GM19455 (cell line): ENCODE measurements at regions not wholly inside any gene's neighbourhood (a gene's known extent, or its start where the extent isn't known, plus 50 kb on each side); places are given as distances from the start of the nearest gene placed in this dataset.
"Not testable (repeated sequence)": the region's sequence is repeated elsewhere in the genome, so short reads cannot be mapped to it uniquely, and the experiment has no call there.

Source experiments
- ATAC-seq: cut with Tn5 transposase; IDR thresholded peaks from one replicate; pipeline ENCODE4 v1.9.1; 2021; ENCODE audit not compliant: unreplicated experiment

DNA sequence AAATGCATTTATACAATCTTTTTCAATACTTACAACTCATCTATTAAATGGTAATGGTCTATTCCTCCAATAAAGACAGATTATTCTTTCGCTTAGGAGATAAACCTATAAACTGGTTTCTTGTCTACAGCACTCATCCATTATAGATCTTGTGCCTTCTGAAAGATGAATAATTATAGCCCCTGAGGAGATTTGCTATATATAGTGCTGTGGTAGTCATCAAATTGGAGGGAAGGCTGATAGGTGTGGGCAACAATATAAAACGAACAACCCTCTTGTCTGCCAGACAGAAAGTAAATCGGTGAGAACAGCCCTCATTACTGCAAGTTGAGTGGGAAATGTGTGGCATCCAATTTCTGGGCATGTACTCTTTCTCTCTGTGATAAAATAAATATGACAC lies 292.5 kb upstream of the CNR1 start:
- ATAC-seq: no peak

DNA sequence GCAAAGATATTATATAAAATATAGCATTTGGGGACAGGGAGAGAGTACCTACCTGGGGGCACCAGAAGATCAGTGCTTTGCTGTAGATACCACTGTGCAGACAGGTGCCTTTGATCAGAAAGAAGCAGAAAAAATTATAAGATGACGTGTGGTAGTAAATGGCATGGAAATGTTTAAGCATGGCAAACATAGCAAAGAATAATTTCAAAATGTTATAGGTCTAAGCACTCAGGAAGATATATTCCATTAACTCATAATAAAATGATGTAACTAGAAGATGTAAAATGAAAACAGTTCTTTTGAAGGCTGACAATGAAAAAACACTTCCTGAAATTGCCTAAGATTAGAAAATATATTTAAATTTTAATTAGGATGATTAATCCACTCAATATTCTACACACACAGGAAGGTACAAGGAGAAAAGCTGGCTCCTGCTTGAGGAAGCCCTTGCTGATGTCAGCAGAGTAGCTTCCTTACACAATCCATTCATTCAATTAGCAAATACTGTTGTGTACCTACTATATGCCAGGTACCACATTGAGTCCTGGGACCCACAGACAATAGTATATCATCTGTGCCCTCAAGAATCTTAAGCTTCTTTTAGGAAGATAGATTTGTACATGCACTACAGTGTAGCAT lies 290.2 kb upstream of the CNR1 start:
- no peak for ATAC-seq

DNA sequence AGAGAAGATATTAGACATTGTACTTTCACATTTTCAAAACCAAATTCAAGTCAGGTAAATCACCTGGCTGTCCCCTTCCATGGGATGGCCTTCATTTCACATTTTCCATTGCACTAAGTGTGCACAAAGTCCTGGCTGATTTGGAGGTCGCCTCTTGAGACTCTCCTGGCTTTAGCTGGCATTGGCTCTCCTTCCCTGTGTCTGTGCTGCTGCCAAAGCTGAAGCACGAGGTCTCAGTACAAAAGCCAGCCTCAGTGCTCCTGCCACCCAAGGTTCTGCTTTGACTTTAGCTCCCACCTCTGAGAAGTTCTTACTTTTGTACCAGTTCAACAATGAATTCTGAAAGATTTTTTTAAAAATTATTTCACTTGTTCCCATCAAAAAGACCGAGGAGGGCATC lies 289.2 kb upstream of the CNR1 start:
- no peak for ATAC-seq

DNA sequence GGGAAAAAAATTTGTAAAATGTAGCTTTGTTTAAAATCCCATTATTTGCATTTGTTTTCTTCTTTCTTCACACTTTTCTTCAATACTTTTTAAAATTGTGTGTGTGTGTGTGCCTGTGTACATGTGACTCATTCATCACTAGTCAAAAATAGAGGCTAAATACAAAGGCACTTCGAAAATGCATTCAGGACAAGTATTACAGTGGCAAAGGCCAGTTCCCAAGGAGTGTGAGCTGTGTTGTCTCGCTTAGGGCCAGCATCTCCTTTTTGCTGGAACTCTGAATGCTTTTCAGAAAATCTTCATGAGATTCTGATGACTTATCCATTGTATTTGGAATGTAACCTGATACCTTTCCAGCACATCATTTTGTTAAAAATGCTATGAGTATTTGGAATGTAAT lies 288.5 kb upstream of the CNR1 start:
- no peak for ATAC-seq

DNA sequence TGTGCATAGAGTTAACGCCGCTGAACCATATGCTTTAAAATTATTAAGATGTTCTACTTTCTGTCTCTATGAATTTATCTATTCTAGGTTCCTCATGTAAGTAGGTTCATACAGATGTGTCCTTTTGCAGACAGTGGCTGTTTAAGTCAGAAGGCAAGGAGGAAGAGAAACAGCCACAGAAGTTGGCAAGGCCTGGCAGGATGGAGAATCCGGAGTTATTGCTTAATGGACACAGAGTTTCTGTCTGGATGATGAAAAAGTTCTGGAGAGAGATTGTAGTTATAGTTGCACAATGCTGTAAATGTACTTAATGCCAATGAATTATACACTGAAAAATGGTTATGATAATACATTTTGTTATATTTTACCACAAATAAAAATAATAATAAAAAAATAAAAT lies 283.6 kb upstream of the CNR1 start:
- no peak for ATAC-seq

DNA sequence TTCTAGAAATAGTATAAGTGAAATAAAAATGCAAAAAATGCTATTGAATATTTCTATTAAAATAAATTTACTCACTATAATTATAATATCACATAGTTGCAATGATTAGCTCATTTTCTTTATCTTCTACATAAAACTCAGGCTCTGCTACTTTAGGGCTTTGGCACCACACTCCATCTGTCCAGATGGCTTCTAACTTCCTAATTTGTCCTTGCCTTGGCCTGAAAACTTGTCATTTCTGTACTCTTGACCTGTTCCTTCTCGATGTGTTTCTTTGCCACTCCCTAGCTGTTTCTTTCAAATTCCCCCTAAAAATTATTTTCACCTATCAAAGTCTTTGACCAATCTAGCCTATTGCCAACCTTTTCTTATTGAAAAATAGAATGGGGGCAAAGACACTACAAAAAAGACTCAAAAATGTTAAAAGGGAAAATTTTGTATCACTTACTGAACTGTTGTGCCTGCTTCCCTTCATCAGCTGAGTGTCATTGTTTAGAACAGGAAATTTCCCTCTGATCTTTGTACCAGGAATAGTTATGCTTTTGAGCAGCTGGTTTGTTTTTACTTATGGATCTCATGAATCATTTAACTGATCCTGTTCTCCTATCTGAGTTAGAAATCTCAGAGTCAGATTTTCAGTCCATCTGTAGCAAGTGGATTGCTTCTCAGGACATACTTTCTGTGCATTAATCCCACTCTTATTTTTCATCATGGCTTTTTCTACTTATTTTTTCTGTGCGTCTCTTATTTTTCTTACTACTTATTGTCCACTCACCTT lies 279.2 kb upstream of the CNR1 start:
- ATAC-seq: no peak

DNA sequence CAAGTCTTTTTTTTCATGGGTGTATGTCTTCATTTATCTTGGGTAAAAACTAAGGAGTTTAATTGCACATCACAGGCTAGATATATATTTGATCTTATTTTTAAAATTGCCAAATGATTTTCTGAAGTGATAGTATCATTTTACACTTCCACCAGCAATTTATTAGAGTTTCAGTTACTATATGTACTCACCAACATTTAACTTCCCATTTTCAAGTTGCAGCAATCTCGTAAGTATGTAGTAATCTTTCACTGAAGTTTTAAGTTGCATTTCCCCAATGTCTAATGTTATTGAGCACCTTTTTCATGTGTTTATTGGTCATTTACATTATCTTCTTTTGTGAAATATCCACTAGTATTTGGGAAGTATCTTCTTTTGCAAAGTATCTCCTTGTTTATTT lies 277.4 kb upstream of the CNR1 start:
- no peak for ATAC-seq

DNA sequence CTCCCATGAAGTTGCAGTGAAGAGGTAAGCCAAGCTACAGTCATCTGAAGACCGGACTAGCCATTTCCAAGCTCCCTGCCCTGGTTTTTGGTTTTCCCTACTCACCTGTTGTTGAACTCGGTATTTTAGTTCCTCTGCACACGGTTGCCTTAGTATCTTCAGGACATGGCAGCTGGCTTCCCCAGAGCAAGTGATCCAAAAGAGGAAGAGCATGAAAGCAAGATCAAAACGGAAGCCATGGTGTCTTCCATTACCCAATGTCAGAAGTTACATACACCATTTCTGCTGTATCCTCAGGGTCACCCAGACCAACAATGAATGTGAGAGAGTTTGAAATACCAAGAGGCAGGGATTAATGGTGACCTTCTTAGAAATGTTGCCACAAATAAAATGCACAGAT lies 276.6 kb upstream of the CNR1 start:
- no peak for ATAC-seq

DNA sequence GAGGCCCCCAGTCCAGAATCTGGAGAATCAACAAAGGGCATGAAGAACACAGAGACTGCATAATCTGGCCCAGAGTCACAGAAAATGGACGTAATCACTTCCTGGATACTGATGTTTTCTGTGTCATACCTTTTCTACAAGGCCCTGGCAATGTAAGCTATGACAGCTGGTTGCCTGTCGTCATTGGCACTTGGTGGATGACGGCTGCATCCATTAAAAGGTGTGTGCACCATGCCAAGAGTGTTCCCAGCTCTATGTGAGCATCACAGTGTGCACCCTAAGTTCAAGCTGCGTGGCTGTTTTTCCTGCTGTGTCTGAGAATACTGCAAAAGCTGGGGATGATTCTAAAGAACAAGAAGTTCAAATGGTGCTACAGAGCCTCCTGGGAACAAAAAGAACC lies 275.2 kb upstream of the CNR1 start:
- ATAC-seq: no peak

DNA sequence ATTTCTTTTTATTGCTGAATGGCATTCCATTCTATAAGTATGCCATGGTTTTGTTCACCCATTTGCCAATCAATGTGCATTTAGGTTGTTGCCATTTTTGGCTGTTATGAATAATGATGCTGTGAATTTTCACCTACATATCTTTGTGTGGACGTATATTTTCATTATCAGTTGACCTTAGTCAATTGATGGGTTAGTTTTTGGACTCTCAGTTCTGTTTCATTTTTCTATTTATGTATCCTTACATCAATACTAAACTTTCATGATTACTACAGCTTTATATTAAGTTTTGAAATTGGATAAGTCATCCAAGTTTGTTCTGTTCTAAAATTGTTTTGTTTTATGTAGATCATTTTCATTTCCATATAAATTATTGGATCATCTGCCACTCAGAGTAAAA lies 261.9 kb upstream of the CNR1 start:
- ATAC-seq: no peak

DNA sequence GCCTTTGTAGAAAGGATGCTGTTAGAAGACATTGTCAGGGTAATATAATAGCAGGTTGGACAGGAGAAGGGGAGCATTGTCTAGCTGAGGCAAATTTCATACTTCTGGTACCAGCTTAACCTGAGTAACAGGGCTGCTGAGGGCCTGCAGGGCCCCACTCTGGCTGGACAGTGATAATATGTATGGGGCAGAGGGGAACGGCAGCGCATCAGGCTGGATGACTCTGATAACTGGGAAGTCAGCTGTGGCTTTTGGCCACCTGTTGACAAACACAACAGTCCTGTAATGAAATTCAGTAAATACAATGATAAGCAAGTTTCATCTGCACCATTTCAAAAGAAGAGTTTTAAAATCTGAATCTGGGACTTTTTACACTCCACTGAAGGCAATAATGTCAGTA lies 259.9 kb upstream of the CNR1 start:
- no peak for ATAC-seq

DNA sequence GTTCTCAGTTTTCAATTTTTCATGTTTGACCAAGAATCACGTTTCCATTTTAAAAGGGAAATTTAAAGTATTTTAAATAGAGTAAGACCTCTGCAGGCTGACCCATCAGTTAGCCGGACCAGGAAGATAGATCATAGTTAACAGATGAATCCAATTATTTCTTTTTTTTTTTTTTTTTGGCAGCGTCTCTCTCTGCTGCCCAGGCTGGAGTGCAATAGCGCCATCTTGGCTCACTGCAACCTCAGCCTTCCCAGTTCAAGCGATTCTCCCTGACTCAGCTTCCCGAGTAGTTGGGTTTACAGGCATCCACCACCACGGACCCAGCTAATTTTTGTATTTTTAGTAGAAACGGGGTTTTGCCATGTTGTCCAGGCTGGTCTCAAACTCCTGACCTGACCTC lies 256.7 kb upstream of the CNR1 start:
- ATAC-seq: no peak

DNA sequence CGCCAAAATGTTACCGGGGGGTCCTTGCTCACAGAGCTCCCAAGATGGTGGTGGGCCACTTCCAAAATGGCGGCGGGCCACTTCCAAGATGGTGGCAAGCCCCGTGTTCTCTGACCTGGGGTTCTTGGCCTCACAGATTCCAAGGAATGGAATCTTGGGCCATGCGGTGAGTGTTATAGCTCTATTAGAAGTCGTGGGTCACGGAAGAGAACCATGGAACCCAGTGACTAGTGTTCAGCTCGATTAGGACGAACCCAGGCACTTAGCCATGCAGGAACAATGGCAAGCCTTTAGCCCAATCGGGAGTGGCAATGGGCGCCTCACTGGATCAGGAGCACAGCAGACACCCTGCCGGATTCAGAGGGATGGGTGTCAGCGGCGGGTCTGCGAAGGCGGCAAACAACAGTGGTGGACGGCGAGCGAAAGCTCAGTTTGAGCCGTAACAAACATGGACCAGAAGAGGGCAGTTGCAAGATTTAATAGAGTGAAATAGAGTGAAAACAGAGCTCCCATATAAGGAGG lies 254.9 kb upstream of the CNR1 start:
- ATAC-seq: not testable (repeated sequence)

DNA sequence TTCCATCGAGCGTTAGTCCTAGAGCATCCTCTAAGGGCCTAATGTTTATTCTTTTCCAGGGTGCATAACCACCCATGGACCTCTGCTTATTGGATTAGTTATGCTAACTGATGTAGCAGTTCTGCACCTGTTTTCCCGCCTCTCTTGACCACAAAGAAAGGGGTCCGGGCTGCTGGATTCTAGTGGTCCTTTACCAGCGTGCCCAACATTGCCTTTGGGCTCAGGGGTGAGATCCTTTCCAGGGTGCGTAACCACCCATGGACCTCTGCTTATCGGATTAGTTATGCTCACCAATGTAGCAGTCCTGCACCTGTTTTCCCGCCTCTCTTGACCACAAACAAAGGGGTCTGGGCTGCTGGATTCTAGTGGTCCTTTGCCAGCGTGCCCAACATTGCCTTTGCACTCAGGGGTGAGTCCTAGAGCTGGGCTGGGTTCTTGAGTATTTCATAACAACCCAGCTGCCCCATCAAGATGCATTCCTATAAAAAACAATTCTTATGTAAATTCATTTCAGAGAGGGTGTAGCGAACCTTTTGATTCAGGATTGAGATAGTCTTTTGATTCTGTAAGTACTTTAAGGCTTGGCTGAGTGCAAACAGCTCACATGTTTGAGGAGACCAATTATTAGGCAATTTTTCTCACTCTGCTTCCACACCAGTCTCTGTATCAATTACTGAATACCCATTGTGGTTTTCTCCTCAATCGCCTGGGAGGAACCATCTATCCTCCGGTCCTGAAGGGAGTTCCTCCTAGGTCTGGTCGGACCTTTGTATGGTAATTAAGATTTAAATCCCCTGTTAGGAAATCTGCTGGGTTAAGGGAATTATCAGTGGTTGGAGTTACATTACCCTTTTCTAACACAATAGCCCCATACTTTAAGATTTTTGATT lies 253.0 kb upstream of the CNR1 start:
- not testable (repeated sequence) for ATAC-seq

DNA sequence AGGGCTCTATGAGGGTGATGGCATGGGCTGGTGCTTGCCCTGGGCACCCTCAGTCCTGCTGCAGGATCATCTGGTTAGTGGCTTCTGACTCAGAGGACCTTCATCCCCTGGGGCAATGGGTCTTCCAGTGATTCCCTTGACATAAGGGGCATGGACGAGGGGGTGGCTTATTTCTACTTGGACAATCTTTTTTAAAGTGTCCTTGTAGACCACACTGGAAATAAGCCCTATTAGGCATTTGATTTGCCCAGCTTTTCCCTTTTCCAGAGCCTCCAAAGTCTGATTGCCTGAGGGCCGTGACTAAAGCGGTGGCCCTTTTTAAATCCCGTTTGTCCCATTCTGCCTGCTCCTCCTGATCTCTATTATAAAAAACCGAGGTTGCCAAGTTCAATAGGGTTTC lies 251.2 kb upstream of the CNR1 start:
- not testable (repeated sequence) for ATAC-seq

DNA sequence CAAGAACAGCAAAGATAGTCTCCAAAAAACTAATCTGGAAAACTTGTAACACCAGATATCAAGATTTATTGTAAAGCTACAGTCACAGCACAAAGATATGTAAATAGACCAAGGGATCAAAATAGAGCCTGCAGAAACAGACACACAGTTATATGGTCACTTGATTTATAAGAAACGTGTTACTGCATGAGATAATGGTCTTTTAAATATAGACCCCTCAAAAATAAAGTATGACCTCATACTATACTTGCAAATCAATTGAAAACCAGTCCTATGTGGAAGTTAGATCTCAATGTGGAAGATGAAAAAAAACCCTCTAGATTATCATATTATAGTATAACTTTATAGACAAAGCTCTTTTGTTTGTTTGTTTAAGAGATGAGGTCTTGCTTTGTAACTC lies 247.3 kb upstream of the CNR1 start:
- no peak for ATAC-seq

DNA sequence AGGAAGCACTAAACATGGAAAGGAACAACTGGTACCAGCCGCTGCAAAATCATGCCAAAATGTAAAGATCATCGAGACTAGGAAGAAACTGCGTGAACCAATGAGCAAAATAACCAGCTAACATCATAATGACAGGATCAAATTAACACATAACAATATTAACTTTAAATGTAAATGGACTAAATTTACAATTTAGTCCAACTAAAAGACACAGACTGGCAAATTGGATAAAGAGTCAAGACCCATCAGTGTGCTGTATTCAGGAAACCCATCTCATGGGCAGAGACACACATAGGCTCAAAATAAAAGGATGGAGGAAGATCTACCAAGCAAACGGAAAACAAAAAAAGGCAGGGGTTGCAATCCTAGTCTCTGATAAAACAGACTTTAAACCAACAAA lies 242.2 kb upstream of the CNR1 start:
- not testable (repeated sequence) for ATAC-seq

DNA sequence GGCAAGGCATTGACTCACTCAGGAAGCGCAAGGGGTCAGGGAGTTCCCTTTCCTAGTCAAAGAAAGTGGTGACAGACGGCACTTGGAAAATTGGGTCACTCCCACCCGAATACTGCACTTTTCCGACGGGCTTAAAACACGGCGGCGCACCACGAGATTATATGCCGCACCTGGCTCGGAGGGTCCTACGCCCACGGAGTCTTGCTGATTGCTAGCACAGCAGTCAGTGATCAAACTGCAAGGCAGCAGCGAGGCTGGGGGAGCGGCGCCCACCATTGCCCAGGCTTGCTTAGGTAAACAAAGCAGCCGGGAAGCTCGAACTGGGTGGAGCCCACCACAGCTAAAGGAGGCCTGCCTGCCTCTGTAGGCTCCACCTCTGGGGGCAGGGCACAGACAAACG lies 240.5 kb upstream of the CNR1 start:
- ATAC-seq: not testable (repeated sequence)

DNA sequence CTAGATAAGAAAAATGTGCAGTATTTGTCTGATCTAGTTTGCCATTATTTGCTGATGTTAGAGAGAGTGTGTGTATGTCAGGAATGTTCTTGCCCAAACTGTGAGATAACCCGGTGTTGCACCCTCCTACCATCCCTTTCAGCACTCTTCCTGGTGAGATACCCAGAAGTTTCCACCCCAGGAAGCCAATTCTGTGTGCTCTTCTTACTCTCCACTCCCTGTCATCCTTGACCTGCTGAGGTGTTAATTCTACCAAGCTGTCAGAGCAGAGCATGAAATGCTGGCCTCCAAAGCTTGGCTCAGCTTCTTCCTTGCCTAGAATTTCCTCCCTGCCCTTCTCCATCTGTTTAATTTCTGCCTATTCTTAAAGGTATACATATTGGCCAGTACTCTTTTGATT lies 237.3 kb upstream of the CNR1 start:
- no peak for ATAC-seq

DNA sequence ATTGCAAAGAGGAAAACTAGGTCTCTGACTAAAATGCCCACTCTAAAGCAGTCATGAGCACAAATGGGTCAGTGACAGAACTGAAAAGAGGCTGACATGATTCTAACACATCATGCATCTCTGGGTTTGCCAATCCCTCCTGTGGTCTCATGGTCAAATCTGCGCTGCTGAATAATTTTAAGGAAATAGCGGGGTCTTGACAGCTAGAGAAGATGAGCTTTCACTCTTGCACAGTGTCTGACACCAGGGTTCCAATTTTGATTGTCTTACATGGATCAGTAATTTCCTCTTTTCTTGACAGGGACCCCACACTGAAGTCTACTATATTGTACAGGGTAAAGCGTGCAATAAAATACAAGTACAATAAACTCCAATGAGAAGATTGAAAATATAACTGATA lies 236.8 kb upstream of the CNR1 start:
- no peak for ATAC-seq

DNA sequence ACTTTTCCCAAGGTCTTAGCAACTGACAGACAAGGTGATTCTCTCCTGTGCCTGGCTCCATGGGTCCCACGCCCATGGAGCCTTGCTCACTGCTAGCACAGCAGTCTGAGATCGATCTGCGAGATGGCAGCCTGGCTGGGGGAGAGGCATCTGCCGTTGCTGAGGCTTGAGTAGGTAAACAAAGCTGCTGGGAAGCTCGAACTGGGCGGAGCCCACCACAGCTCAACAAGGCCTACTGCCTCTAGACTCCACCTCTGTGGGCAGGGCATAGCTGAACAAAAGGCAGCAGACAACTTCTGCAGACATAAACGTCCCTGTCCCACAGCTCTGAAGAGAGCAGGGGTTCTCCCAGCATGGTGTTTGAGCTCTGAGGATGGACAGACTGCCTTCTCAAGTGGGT lies 224.9 kb upstream of the CNR1 start:
- ATAC-seq: not testable (repeated sequence)

DNA sequence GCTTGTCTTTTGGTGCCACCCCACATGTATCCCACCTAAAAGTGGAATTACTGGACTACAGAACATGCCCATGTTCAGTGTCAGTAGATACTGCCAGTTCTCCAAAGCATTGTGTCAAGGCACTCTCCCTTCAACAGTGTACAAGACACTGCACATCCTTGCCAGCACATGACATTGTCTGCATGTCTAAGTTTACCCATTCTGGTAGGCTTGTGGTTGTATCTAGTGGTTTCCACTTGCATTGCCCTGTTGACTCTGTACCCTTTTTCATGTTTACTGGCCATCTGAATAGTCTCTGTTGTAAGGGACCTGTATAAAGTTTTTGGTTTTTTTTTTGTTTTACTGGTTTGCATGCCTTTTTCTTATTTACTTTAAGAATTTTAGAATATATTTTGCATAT lies 222.4 kb upstream of the CNR1 start:
- no peak for ATAC-seq
